H1 (cell line): ENCODE measurements at regions not wholly inside any gene's neighbourhood (a gene's known extent, or its start where the extent isn't known, plus 50 kb on each side); places are given as distances from the start of the nearest gene placed in this dataset.

Source experiments
- CTCF ChIA-PET: fragments of 300-600 bp; sonication (Branson Sonifier 250); formaldehyde crosslinking; loops from one replicate; lab custom pipeline; 2021; ENCODE audit not compliant: partially characterized antibody; lab: Charles Lee
- POLR2A ChIA-PET: fragments of 300-600 bp; sonication (Branson Sonifier 250); formaldehyde crosslinking; loops from one replicate; lab custom pipeline; 2021; ENCODE audit warnings: inconsistent platforms; ENCODE audit not compliant: partially characterized antibody; lab: Charles Lee
- DNase-seq, 2 experiments: peaks; one replicate each; pipeline versions ENCODE4 v3.0.0 to v3.0.0-alpha.2; 2010 to 2022; ENCODE audit warnings: low spot score in 2 of 2, low read depth in 1 of 2, mixed read lengths in 1 of 2
- FAIRE-seq: peaks from 2 replicates; lab custom pipeline; 2011; peaks lifted over from hg19 to GRCh38; lab: Jason Lieb, UNC
- H2AFZ ChIP-seq: 2 replicates; pipeline ENCODE4 v1.8.1; 2012; ENCODE audit warnings: low read length, inconsistent platforms
- H2AK5ac ChIP-seq: 2 replicates; pipeline ENCODE4 v1.6.1; 2013; ENCODE audit warnings: low read depth, low read length
- H2BK120ac ChIP-seq: replicated peaks from 2 replicates; pipeline ENCODE3; 2013; ENCODE audit warnings: low read depth, low read length, inconsistent platforms
- H2BK12ac ChIP-seq: 2 replicates; pipeline ENCODE4 v1.6.1; 2013; ENCODE audit warnings: low read depth, low read length
- H2BK15ac ChIP-seq: 2 replicates; pipeline ENCODE4 v1.6.1; 2013; ENCODE audit warnings: low read length
- H2BK20ac ChIP-seq: 2 replicates; pipeline ENCODE4 v1.6.1; 2013; ENCODE audit warnings: low read length
- H2BK5ac ChIP-seq: 2 replicates; pipeline ENCODE4 v1.6.1; 2013; ENCODE audit warnings: low read depth, low read length
- H3K14ac ChIP-seq: 2 replicates; pipeline ENCODE4 v1.6.1; 2013; ENCODE audit warnings: inconsistent platforms; ENCODE audit not compliant: insufficient read length
- H3K18ac ChIP-seq: 2 replicates; pipeline ENCODE4 v1.6.1; 2013; ENCODE audit warnings: low read length; ENCODE audit errors: extremely low read depth
- H3K23ac ChIP-seq: 2 replicates; pipeline ENCODE4 v1.6.1; 2013; ENCODE audit warnings: inconsistent platforms; ENCODE audit not compliant: insufficient read length
- H3K23me2 ChIP-seq: 2 replicates; pipeline ENCODE4 v1.6.1; 2013; ENCODE audit warnings: low read depth, low read length
- H3K27ac ChIP-seq: 2 replicates; pipeline ENCODE4 v1.6.1; 2011; ENCODE audit warnings: low read depth, low read length, inconsistent platforms
- H3K27me3 ChIP-seq, 4 experiments: replicated peaks in 1 of 4; 1 replicate in 1 of 4; 2 replicates in 3 of 4; pipeline versions ENCODE4 v1.6.1 to v1.8.1; 2011 to 2013; ENCODE audit warnings: low read length in 3 of 4, mild to moderate bottlenecking in 3 of 4, inconsistent platforms in 2 of 4, mixed read lengths in 2 of 4, moderate library complexity in 1 of 4; ENCODE audit not compliant: control insufficient read depth in 3 of 4, insufficient read depth in 3 of 4; ENCODE audit errors: extremely low read depth in 1 of 4
- H3K36me3 ChIP-seq, 4 experiments: 2 replicates each; pipeline versions ENCODE4 v1.6.1 to v1.8.1; 2011 to 2013; ENCODE audit warnings: mild to moderate bottlenecking in 4 of 4, low read length in 3 of 4, moderate library complexity in 2 of 4, control low read depth in 1 of 4, inconsistent platforms in 1 of 4; ENCODE audit not compliant: insufficient read depth in 4 of 4, control insufficient read depth in 2 of 4
- H3K4ac ChIP-seq: replicated peaks from 2 replicates; pipeline ENCODE3; 2013; ENCODE audit warnings: low read length, low read depth, mixed read lengths, inconsistent platforms; ENCODE audit not compliant: insufficient read length
- H3K4me1 ChIP-seq, 4 experiments: replicated peaks in 1 of 4; 1 replicate in 1 of 4; 2 replicates in 3 of 4; pipeline versions ENCODE4 v1.6.1 to v1.8.1; 2011 to 2013; ENCODE audit warnings: low read length in 3 of 4, inconsistent platforms in 2 of 4, mixed read lengths in 1 of 4; ENCODE audit not compliant: insufficient read depth in 4 of 4, control insufficient read depth in 3 of 4
- H3K4me2 ChIP-seq, 2 experiments: 2 replicates each; pipeline versions ENCODE4 v1.6.1 to v1.8.1; 2011 to 2013; ENCODE audit warnings: low read depth in 2 of 2, low read length in 2 of 2, control low read depth in 1 of 2, inconsistent platforms in 1 of 2, mild to moderate bottlenecking in 1 of 2; ENCODE audit not compliant: insufficient read depth in 1 of 2
- H3K4me3 ChIP-seq, 4 experiments: fragments of 200-600, 300-600 bp in 1 of 4; sonication (generic), shearing (Covaris generic), sonication (Bioruptor Twin) in 1 of 4; 2 replicates each; pipeline versions ENCODE4 v1.5.1 to v1.8.1; 2011 to 2016; ENCODE audit warnings: low read length in 4 of 4, low read depth in 3 of 4, control low read depth in 2 of 4, inconsistent platforms in 2 of 4, mild to moderate bottlenecking in 2 of 4, mixed read lengths in 1 of 4, moderate library complexity in 1 of 4; ENCODE audit not compliant: insufficient read depth in 2 of 4; ENCODE audit errors: extremely low read depth in 1 of 4
- H3K56ac ChIP-seq: replicated peaks from 2 replicates; pipeline ENCODE3; 2013; ENCODE audit warnings: low read depth, mild to moderate bottlenecking, mixed read lengths, low read length, inconsistent platforms; ENCODE audit not compliant: insufficient read length
- H3K79me1 ChIP-seq: 2 replicates; pipeline ENCODE4 v1.6.1; 2013; ENCODE audit warnings: low read depth, low read length, control low read depth
- H3K79me2 ChIP-seq, 2 experiments: 2 replicates each; pipeline versions ENCODE4 v1.6.1 to v1.8.1; 2012 to 2013; ENCODE audit warnings: low read length in 2 of 2, mild to moderate bottlenecking in 2 of 2, inconsistent platforms in 1 of 2; ENCODE audit not compliant: insufficient read depth in 2 of 2, control insufficient read depth in 1 of 2
- H3K9ac ChIP-seq, 4 experiments: replicated peaks in 1 of 4; 1 replicate in 1 of 4; 2 replicates in 3 of 4; pipeline versions ENCODE4 v1.6.1 to v1.8.1; 2011 to 2013; ENCODE audit warnings: low read depth in 3 of 4, low read length in 3 of 4, control low read depth in 2 of 4, mild to moderate bottlenecking in 2 of 4, moderate library complexity in 2 of 4, inconsistent platforms in 1 of 4; ENCODE audit errors: extremely low read depth in 1 of 4
- H3K9me3 ChIP-seq, 2 experiments: 2 replicates each; pipeline versions ENCODE4 v1.6.1 to v1.8.1; 2012 to 2013; ENCODE audit warnings: mild to moderate bottlenecking in 2 of 2, moderate library complexity in 2 of 2, control low read depth in 1 of 2, inconsistent platforms in 1 of 2, low read depth in 1 of 2, low read length in 1 of 2, mixed read lengths in 1 of 2; ENCODE audit not compliant: insufficient read depth in 2 of 2
- H4K20me1 ChIP-seq, 2 experiments: replicated peaks in 1 of 2; 2 replicates each; pipeline versions ENCODE3 to v1.8.1; 2011 to 2013; ENCODE audit warnings: inconsistent platforms in 2 of 2, low read length in 2 of 2, mild to moderate bottlenecking in 1 of 2; ENCODE audit not compliant: insufficient read depth in 2 of 2, control insufficient read depth in 1 of 2
- H4K5ac ChIP-seq: 2 replicates; pipeline ENCODE4 v1.6.1; 2013; ENCODE audit warnings: low read length, low read depth, mixed read lengths, inconsistent platforms; ENCODE audit not compliant: insufficient read length
- H4K8ac ChIP-seq: 2 replicates; pipeline ENCODE4 v1.8.0; 2013; ENCODE audit warnings: mild to moderate bottlenecking, moderate library complexity, low read length, inconsistent platforms; ENCODE audit not compliant: insufficient read depth; ENCODE audit errors: extremely low read depth
- H4K91ac ChIP-seq: replicated peaks from 2 replicates; pipeline ENCODE3; 2013; ENCODE audit warnings: low read length, mixed read lengths, inconsistent platforms; ENCODE audit not compliant: insufficient read length
- KDM1A ChIP-seq: fragments of 200-600, 300-600 bp; sonication (generic); IDR thresholded peaks from 2 replicates; pipeline ENCODE4 v1.7.1; 2016; ENCODE audit warnings: mild to moderate bottlenecking, low read length, borderline replicate concordance
- NRF1 ChIP-seq: IDR thresholded peaks from 2 replicates; pipeline ENCODE4 v1.6.1; 2011; ENCODE audit warnings: mild to moderate bottlenecking, low read depth, low read length, improper control_type of control experiment
- RAD21 ChIP-seq, 2 experiments: IDR thresholded peaks in 1 of 2; conservative IDR thresholded peaks in 1 of 2; 2 replicates each; pipeline ENCODE4 v1.6.1; 2011; ENCODE audit warnings: low read depth in 2 of 2, low read length in 2 of 2, improper control_type of control experiment in 1 of 2, inconsistent platforms in 1 of 2, mild to moderate bottlenecking in 1 of 2, moderate library complexity in 1 of 2
- SIX5 ChIP-seq: IDR thresholded peaks from 2 replicates; pipeline ENCODE4 v1.6.1; 2011; ENCODE audit warnings: mild to moderate bottlenecking, low read depth, low read length
- SP1 ChIP-seq: IDR thresholded peaks from 2 replicates; pipeline ENCODE4 v1.6.1; 2011; ENCODE audit warnings: low read depth, low read length
- SP2 ChIP-seq: IDR thresholded peaks from 2 replicates; pipeline ENCODE4 v1.6.1; 2012; ENCODE audit warnings: mild to moderate bottlenecking, low read length, inconsistent platforms
- TBP ChIP-seq: IDR thresholded peaks from 2 replicates; pipeline ENCODE4 v1.6.1; 2011; ENCODE audit warnings: low read depth, low read length, improper control_type of control experiment
- TEAD4 ChIP-seq: IDR thresholded peaks from 2 replicates; pipeline ENCODE4 v1.6.1; 2012; ENCODE audit warnings: low read depth, low read length, inconsistent platforms, mixed read lengths
- WGBS, 2 experiments: shearing (Covaris generic) in 1 of 2; methylation state at CpG; one replicate each; pipeline versions ENCODE4 v1.1.6 to v1.1.7; 2013 to 2015; ENCODE audit warnings: low lambda C conversion rate in 2 of 2, mixed read lengths in 2 of 2, inconsistent platforms in 1 of 2, low coverage in 1 of 2, missing lambda C conversion rate in 1 of 2; ENCODE audit not compliant: insufficient replicate concordance in 2 of 2, insufficient coverage in 1 of 2, insufficient read length in 1 of 2; ENCODE audit errors: extremely low coverage in 1 of 2, missing lambda C conversion rate in 1 of 2; 5-methylcytosine and 5-hydroxymethylcytosine counted together

- Histone ChIP-seq H2BK20ac (no peak overlapping the region), H4K20me1 (peaks cover 0 to 9% of the 10 kb centered on the region in 2 experiments), H3K4ac (no peak overlapping the region), H2BK120ac (no peak overlapping the region), H3K9ac (no peak overlapping the region), H4K5ac (no peak overlapping the region), H3K14ac (no peak overlapping the region), H4K91ac (no peak overlapping the region), H3K27me3 (no peaks in the 10 kb centered on the region; a peak in 1 of 7 replicates), H3K23ac (no peak overlapping the region), H3K79me2 (no peaks in the 10 kb centered on the region; a peak in 1 of 4 replicates), H3K18ac (no peak overlapping the region), H3K27ac (no peak overlapping the region), H2AFZ (no peak overlapping the region), H3K9me3 (no peaks in the 10 kb centered on the region), H2BK5ac (no peak overlapping the region), H3K23me2 (peaks cover 19% of the 10 kb centered on the region), H2AK5ac (no peak overlapping the region), H3K56ac (no peak overlapping the region), H3K79me1 (peaks cover 5% of the 10 kb centered on the region; the same call in 1 of the 2 replicates), H2BK12ac (no peak overlapping the region), H2BK15ac (no peak overlapping the region), H3K4me1 (peaks cover 0 to 9% (median 6%) of the 10 kb centered on the region in 4 experiments; a peak in 5 of 7 replicates), H3K4me3 (no peak overlapping the region), H3K36me3 (no peaks in the 10 kb centered on the region; a peak in 1 of 8 replicates), H4K8ac (no peak overlapping the region), H3K4me2 (no peak overlapping the region)
- DNase-seq (no peak), FAIRE-seq (no peak)
- CTCF ChIA-PET, result interaction anchor here (3.0 kb wide), 1 partner anchor 404 kb away, joined by 13 read pairs; no protein-coding TSS in a partner anchor
- 88% methylated on average over 5 of the region's 5 CpGs; no CpG with 5 or more reads in 1 of the 2 experiments for WGBS, 2 experiments
- POLR2A ChIA-PET, result interaction anchor here (0.9 kb wide), 1 partner anchor 9 kb away, joined by 3 read pairs; no protein-coding TSS in a partner anchor
- TF ChIP-seq SIX5, result no peak
- TF ChIP-seq KDM1A, result no peak
- TF ChIP-seq TEAD4, result no peak
- TF ChIP-seq SP1, result no peak
- TF ChIP-seq NRF1, result no peak
- TF ChIP-seq TBP, result no peak
- no peak for TF ChIP-seq RAD21 (IDR thresholded peaks at IDR 0.05 in 1 of 2, conservative IDR thresholded peaks at IDR 0.05 in 1 of 2; ENCODE audit: low read depth in 2 of 2, low read length in 2 of 2)
- TF ChIP-seq SP2, result no peak
These were observed 407.0 kb downstream of the FUT8 start for GRCh38 chr14:65819569-65819968.
